ENCODE measurements at regions not wholly inside any gene's neighbourhood (a gene's known extent, or its start where the extent isn't known, plus 50 kb on each side); places are given as distances from the start of the nearest gene placed in this dataset.

DNA sequence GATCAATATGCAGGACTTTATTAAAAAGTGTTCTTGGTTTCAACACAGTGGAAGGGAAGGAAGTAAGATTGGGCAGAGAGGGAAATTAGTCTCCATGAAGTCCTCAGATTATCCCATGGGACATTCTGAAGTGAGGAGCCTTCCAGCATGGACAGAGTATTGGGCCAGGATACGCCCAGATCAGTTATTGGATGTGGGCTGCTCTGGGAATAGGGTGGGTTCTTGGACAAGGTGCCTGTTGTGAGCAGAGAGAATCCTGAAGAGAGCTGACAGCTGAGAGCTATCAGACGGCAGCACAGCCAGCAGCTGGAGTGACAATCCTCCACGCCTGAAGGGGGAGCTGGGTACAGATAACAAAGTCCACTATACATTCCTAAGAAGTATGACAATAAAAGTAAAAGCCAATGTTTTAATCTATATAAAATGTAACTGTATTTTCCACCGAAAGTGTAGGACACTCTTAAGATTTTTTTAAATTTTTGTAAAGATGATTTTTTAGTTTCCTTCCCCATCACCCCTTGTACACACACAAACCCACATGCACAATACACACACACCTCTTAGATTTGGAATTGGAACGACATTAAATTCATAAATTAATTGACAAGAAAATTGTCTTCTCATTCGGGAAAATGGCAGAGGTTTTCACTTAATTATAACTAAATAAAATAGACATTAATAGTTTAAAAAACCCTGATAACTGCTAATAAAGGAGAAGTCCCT is 107.8 kb downstream of the FBXO5 start:
- BruUV-seq (replicated peaks) = no TSS peak
- CTCF ChIA-PET = no interaction called here

DNA sequence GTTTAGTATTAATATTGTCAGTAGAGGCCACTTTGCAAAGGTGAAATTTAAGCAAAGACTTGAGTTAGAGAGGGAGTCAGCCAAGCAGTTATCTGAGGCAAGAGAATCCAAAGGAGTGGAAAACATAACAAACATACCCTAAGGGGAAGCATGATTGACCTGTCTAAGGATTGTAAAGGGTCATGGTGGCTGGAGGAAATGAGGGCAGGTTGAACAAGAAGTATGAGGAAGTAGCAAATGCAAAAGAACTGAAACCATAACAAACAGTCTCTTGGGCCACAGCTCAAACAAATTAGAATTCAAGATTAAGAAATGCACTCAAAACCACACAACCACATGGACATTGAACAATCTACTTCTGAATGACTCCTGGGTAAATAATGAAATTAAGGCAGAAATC is 103.2 kb downstream of the FBXO5 start:
- H3K4me3 ChIP-seq = no peak overlapping the region
- H3K9me2 ChIP-seq (ENCODE audit: insufficient read depth) = no peaks in the 10 kb centered on the region
- TF ChIP-seq, protein P1, sequence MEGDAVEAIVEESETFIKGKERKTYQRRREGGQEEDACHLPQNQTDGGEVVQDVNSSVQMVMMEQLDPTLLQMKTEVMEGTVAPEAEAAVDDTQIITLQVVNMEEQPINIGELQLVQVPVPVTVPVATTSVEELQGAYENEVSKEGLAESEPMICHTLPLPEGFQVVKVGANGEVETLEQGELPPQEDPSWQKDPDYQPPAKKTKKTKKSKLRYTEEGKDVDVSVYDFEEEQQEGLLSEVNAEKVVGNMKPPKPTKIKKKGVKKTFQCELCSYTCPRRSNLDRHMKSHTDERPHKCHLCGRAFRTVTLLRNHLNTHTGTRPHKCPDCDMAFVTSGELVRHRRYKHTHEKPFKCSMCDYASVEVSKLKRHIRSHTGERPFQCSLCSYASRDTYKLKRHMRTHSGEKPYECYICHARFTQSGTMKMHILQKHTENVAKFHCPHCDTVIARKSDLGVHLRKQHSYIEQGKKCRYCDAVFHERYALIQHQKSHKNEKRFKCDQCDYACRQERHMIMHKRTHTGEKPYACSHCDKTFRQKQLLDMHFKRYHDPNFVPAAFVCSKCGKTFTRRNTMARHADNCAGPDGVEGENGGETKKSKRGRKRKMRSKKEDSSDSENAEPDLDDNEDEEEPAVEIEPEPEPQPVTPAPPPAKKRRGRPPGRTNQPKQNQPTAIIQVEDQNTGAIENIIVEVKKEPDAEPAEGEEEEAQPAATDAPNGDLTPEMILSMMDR (conservative IDR thresholded peaks at IDR 0.05) = no peak
- TF ChIP-seq EZH2 (IDR thresholded peaks at IDR 0.05; ENCODE audit: low read depth) = no peak
- H3K9me3 ChIP-seq (ENCODE audit: insufficient read depth, low read depth) = peaks cover 16% of the 10 kb centered on the region
- H3K36me3 ChIP-seq (ENCODE audit: low read depth) = no peaks in the 10 kb centered on the region
- peak in 1 of 2 experiments; percentile 71 for DNase-seq
- 0 out of 2 replicates have a peak overlapping the region, but pooled peaks have one; percentile 16 for H2AFZ ChIP-seq
- ChIA-PET CTCF (no interaction called here), POLR2A (ENCODE audit: unreplicated experiment) (no interaction called here)
- H3K27me3 ChIP-seq (ENCODE audit: insufficient read depth, low read depth) = no peaks in the 10 kb centered on the region
- no TSS peak for BruUV-seq (replicated peaks)
- H3K27ac ChIP-seq = peak overlapping the region; percentile 31; the same call in 1 of the 2 replicates
- no peaks in the 10 kb centered on the region for H4K20me1 ChIP-seq (ENCODE audit: insufficient read depth)
- peaks cover 8% of the 10 kb centered on the region; the same call in 1 of the 2 replicates for H3K4me1 ChIP-seq (replicated peaks; ENCODE audit: insufficient read depth)
- no peak overlapping the region; the same call in 1 of the 2 replicates for H3K4me2 ChIP-seq
- no peaks in the 10 kb centered on the region for H3K79me2 ChIP-seq (ENCODE audit: low read depth)
- H3F3A ChIP-seq (ENCODE audit: insufficient read depth, low read depth) = peaks cover 8% of the 10 kb centered on the region
- intact Hi-C loops (cut with micrococcal nuclease; ENCODE audit: unreplicated experiment) = no loop called here

More for the DNA sequence above, 107.8 kb downstream of the FBXO5 start:
- no peaks in the 10 kb centered on the region for H3K36me3 ChIP-seq (ENCODE audit: low read depth)
- peaks cover 5% of the 10 kb centered on the region for H3K9me3 ChIP-seq (ENCODE audit: insufficient read depth, low read depth)
- no peak overlapping the region for H3K4me2 ChIP-seq
- no peaks in the 10 kb centered on the region for H3K79me2 ChIP-seq (ENCODE audit: low read depth)
- no peaks in the 10 kb centered on the region for H3K27me3 ChIP-seq (ENCODE audit: insufficient read depth, low read depth)
- peaks cover 7% of the 10 kb centered on the region; the same call in 1 of the 2 replicates for H3K4me1 ChIP-seq (replicated peaks; ENCODE audit: insufficient read depth)
- POLR2A ChIA-PET (ENCODE audit: unreplicated experiment) = no interaction called here
- no peak for DNase-seq
- no peaks in the 10 kb centered on the region for H3K9me2 ChIP-seq (ENCODE audit: insufficient read depth)
- no peaks in the 10 kb centered on the region for H4K20me1 ChIP-seq (ENCODE audit: insufficient read depth)
- TF ChIP-seq, protein P1 (conservative IDR thresholded peaks at IDR 0.05) = no peak
- no peak for TF ChIP-seq EZH2 (IDR thresholded peaks at IDR 0.05; ENCODE audit: low read depth)
- no peak overlapping the region for H3K4me3 ChIP-seq
- H3F3A ChIP-seq (ENCODE audit: insufficient read depth, low read depth) = peaks cover 4% of the 10 kb centered on the region
- H3K27ac ChIP-seq = no peak overlapping the region
- intact Hi-C loops (cut with micrococcal nuclease; ENCODE audit: unreplicated experiment) = no loop called here
- no peak overlapping the region for H2AFZ ChIP-seq

DNA sequence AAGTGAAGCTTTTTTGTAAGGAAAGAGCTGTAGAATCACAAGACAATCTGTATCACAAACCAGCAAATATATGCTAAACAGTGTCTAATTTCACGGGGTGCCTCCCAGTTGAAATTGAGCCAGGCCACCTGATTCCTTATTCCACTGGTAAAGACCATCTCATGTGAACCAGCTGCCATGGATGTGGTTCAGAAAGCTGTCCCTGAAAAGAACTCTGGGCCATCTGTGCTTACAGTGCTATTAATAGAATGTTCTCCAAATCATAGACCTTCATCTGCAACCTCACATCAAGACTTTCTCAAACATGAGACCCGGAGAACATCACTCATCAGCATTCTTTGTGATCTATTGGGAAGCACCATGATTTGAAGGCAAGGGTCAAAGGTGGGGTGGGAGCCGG is 89.7 kb downstream of the FBXO5 start:
- Histone ChIP-seq H4K20me1 (ENCODE audit: insufficient read depth) (no peaks in the 10 kb centered on the region), H3F3A (ENCODE audit: insufficient read depth, low read depth) (no peaks in the 10 kb centered on the region), H3K4me2 (no peak overlapping the region), H3K79me2 (ENCODE audit: low read depth) (no peaks in the 10 kb centered on the region), H3K4me1 (replicated peaks; ENCODE audit: insufficient read depth) (peaks cover 8% of the 10 kb centered on the region), H3K4me3 (no peak overlapping the region), H3K27ac (no peak overlapping the region), H2AFZ (no peak overlapping the region), H3K9me3 (ENCODE audit: insufficient read depth, low read depth) (no peaks in the 10 kb centered on the region), H3K27me3 (ENCODE audit: insufficient read depth, low read depth) (no peaks in the 10 kb centered on the region), H3K9me2 (ENCODE audit: insufficient read depth) (no peaks in the 10 kb centered on the region), H3K36me3 (ENCODE audit: low read depth) (no peaks in the 10 kb centered on the region)
- no TSS peak for BruUV-seq (replicated peaks)
- CTCF ChIA-PET = no interaction called here
- POLR2A ChIA-PET (ENCODE audit: unreplicated experiment) = no interaction called here
- no peak for DNase-seq
- TF ChIP-seq, protein P1 (conservative IDR thresholded peaks at IDR 0.05) = no peak
- intact Hi-C loops (cut with micrococcal nuclease; ENCODE audit: unreplicated experiment) = no loop called here
